ENCODE measurements at regions not wholly inside any gene's neighbourhood (a gene's known extent, or its start where the extent isn't known, plus 50 kb on each side); places are given as distances from the start of the nearest gene placed in this dataset.

DNA sequence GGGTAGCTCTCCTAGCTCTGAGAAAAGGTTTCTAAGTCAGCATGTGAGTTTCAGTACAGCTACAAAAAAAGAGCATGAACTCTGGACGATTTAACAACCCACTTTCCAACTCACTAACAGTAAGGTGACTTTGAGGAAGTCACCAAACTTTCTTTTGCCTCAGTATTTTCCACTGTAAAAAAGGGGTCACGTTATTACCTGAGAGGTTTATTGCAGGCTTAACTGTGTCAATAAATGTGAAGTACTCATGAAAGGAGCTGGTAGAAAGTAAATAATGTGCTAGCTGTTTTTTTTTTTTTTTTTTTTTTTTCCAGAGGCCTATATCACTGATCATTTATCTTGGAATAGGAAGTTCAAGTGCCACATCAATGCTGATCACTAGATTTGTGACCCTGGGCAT is 89.3 kb downstream of the PLSCR2 start:
- TF ChIP-seq, protein P1, sequence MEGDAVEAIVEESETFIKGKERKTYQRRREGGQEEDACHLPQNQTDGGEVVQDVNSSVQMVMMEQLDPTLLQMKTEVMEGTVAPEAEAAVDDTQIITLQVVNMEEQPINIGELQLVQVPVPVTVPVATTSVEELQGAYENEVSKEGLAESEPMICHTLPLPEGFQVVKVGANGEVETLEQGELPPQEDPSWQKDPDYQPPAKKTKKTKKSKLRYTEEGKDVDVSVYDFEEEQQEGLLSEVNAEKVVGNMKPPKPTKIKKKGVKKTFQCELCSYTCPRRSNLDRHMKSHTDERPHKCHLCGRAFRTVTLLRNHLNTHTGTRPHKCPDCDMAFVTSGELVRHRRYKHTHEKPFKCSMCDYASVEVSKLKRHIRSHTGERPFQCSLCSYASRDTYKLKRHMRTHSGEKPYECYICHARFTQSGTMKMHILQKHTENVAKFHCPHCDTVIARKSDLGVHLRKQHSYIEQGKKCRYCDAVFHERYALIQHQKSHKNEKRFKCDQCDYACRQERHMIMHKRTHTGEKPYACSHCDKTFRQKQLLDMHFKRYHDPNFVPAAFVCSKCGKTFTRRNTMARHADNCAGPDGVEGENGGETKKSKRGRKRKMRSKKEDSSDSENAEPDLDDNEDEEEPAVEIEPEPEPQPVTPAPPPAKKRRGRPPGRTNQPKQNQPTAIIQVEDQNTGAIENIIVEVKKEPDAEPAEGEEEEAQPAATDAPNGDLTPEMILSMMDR (IDR thresholded peaks at IDR 0.05 in 8 of 11, conservative IDR thresholded peaks at IDR 0.05 in 3 of 11): no peak
- TF ChIP-seq POLR2A (IDR thresholded peaks at IDR 0.05): no peak
- TF ChIP-seq POLR2AphosphoS5 (IDR thresholded peaks at IDR 0.05): no peak
